Iris pigment epithelial cell (primary cell): ENCODE measurements at regions not wholly inside any gene's neighbourhood (a gene's known extent, or its start where the extent isn't known, plus 50 kb on each side); places are given as distances from the start of the nearest gene placed in this dataset.

ENCODE experiments used
- DNase-seq: peaks from one replicate; pipeline ENCODE4 v3.0.0-alpha.2; 2011; ENCODE audit warnings: low read depth

- DNase-seq = peak; percentile 74
Observed at GRCh38 chr3:70120357-70120966, 120.9 kb downstream of the SAMMSON start.

GRCh38 chr3:70127192-70127591 is 127.7 kb downstream of the SAMMSON start:
- no peak for DNase-seq

- no peak for DNase-seq
Observed at GRCh38 chr3:70137366-70137765, 137.8 kb downstream of the SAMMSON start.

GRCh38 chr3:70138606-70139005 is 139.1 kb downstream of the SAMMSON start:
- DNase-seq = peak; percentile 17
